Trophoblast cell (in vitro differentiated cells and primary cell): ENCODE measurements at regions not wholly inside any gene's neighbourhood (a gene's known extent, or its start where the extent isn't known, plus 50 kb on each side); places are given as distances from the start of the nearest gene placed in this dataset.
"Not testable (repeated sequence)": the region's sequence is repeated elsewhere in the genome, so short reads cannot be mapped to it uniquely, and the experiment has no call there.

Experiments
- DNase-seq, 2 donors: peaks; one replicate each; pipeline ENCODE4 v3.0.0-alpha.2; 2016
- H2AFZ ChIP-seq: 2 replicates; pipeline ENCODE4 v1.6.1; 2013; ENCODE audit warnings: low read length, moderate library complexity, mild to moderate bottlenecking; ENCODE audit not compliant: insufficient read depth, poor library complexity
- H2AK5ac ChIP-seq: 2 replicates; pipeline ENCODE4 v1.6.1; 2013; ENCODE audit warnings: mild to moderate bottlenecking, low read length
- H2BK120ac ChIP-seq: 2 replicates; pipeline ENCODE4 v1.6.1; 2013; ENCODE audit warnings: low read length, mild to moderate bottlenecking, moderate library complexity; ENCODE audit not compliant: insufficient read depth, poor library complexity
- H2BK12ac ChIP-seq: 2 replicates; pipeline ENCODE4 v1.6.1; 2013; ENCODE audit warnings: mild to moderate bottlenecking, low read length, moderate library complexity
- H2BK5ac ChIP-seq: 2 replicates; pipeline ENCODE4 v1.6.1; 2013; ENCODE audit warnings: low read length, low read depth, moderate library complexity, mild to moderate bottlenecking; ENCODE audit not compliant: poor library complexity
- H3K14ac ChIP-seq: 2 replicates; pipeline ENCODE4 v1.6.1; 2013; ENCODE audit warnings: mild to moderate bottlenecking, low read length
- H3K18ac ChIP-seq: 2 replicates; pipeline ENCODE4 v1.6.1; 2013; ENCODE audit warnings: mild to moderate bottlenecking, low read length
- H3K23ac ChIP-seq: 2 replicates; pipeline ENCODE4 v1.6.1; 2013; ENCODE audit warnings: low read length
- H3K27ac ChIP-seq: 2 replicates; pipeline ENCODE4 v1.5.1; 2013; ENCODE audit warnings: low read depth, mild to moderate bottlenecking, inconsistent platforms, low read length, moderate library complexity
- H3K27me3 ChIP-seq: 2 replicates; pipeline ENCODE4 v1.6.1; 2013; ENCODE audit warnings: inconsistent platforms, mild to moderate bottlenecking, low read length, moderate library complexity; ENCODE audit not compliant: insufficient read depth
- H3K36me3 ChIP-seq, 2 experiments: 1 replicate in 1 of 2; 2 replicates in 1 of 2; pipeline ENCODE4 v1.6.1; 2013; ENCODE audit warnings: low read length in 2 of 2, mild to moderate bottlenecking in 2 of 2, moderate library complexity in 1 of 2; ENCODE audit not compliant: insufficient read depth in 2 of 2, control insufficient read depth in 1 of 2
- H3K4ac ChIP-seq: 2 replicates; pipeline ENCODE4 v1.6.1; 2013; ENCODE audit warnings: low read depth, mild to moderate bottlenecking, low read length, moderate library complexity
- H3K4me1 ChIP-seq, 2 experiments: 1 replicate in 1 of 2; 2 replicates in 1 of 2; pipeline ENCODE4 v1.6.1; 2013; ENCODE audit warnings: low read length in 2 of 2, mild to moderate bottlenecking in 2 of 2, moderate library complexity in 1 of 2; ENCODE audit not compliant: insufficient read depth in 2 of 2, control insufficient read depth in 1 of 2
- H3K4me2 ChIP-seq: 2 replicates; pipeline ENCODE4 v1.6.1; 2013; ENCODE audit warnings: inconsistent platforms, mild to moderate bottlenecking, low read length, moderate library complexity
- H3K4me3 ChIP-seq: 2 replicates; pipeline ENCODE4 v1.5.1; 2013; ENCODE audit warnings: mild to moderate bottlenecking, low read depth, low read length, inconsistent platforms
- H3K79me1 ChIP-seq: one replicate; pipeline ENCODE4 v1.6.1; 2013; ENCODE audit warnings: low read length
- H3K79me2 ChIP-seq: 2 replicates; pipeline ENCODE4 v1.6.1; 2013; ENCODE audit warnings: low read length, mild to moderate bottlenecking; ENCODE audit not compliant: control insufficient read depth, insufficient read depth, poor library complexity
- H3K9ac ChIP-seq: 2 replicates; pipeline ENCODE4 v1.6.1; 2013; ENCODE audit warnings: mild to moderate bottlenecking, low read length
- H3K9me3 ChIP-seq: 2 replicates; pipeline ENCODE4 v1.6.1; 2013; ENCODE audit warnings: low read depth, mild to moderate bottlenecking, control low read depth, inconsistent platforms, low read length; ENCODE audit not compliant: insufficient read depth
- H4K12ac ChIP-seq: 2 replicates; pipeline ENCODE4 v1.6.1; 2013; ENCODE audit warnings: low read depth, mild to moderate bottlenecking, low read length, moderate library complexity
- H4K8ac ChIP-seq: 2 replicates; pipeline ENCODE4 v1.6.1; 2013; ENCODE audit warnings: low read depth, mild to moderate bottlenecking, low read length, moderate library complexity
- H4K91ac ChIP-seq: one replicate; pipeline ENCODE4 v1.6.1; 2013; ENCODE audit warnings: low read depth, mild to moderate bottlenecking, low read length, moderate library complexity
- WGBS: extraction: QIAGEN DNeasy Blood & Tissue Kit; methylation state at CpG from one replicate; pipeline ENCODE4 v1.1.7; 2013; ENCODE audit warnings: missing lambda C conversion rate; ENCODE audit not compliant: insufficient read length, insufficient coverage; ENCODE audit errors: extremely low coverage; 5-methylcytosine and 5-hydroxymethylcytosine counted together

DNA sequence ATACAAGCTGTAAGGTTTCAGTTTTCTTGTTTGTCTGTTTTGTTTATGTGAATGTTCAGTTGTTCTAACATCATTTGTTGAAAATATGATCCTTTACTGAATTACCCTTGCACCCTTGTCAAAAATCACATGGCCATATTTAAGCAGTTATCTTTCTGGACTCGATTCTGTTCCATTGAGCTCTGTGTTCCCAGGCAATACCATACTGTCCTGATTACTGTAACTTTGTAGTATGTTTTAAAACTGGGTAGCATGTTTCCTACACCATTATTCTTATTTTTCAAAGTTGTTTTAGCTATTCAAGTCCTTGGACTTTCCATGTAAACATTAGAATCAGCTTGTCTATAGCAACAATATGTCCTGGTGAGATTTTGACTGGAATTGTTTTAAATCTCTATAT lies 66.7 kb upstream of the PRSS3 start:
- Histone ChIP-seq H2BK12ac (no peak overlapping the region), H3K4ac (no peak overlapping the region), H3K27me3 (no peaks in the 10 kb centered on the region), H3K23ac (no peak overlapping the region), H4K12ac (no peak overlapping the region), H2AFZ (no peak overlapping the region), H3K14ac (no peak overlapping the region), H3K4me1 (no peaks in the 10 kb centered on the region), H2BK120ac (no peak overlapping the region), H2AK5ac (no peak overlapping the region), H2BK5ac (no peak overlapping the region), H3K79me2 (no peaks in the 10 kb centered on the region), H3K9ac (no peak overlapping the region), H4K8ac (no peak overlapping the region), H3K79me1 (no peaks in the 10 kb centered on the region), H3K4me2 (no peak overlapping the region), H3K9me3 (no peaks in the 10 kb centered on the region), H4K91ac (no peak overlapping the region), H3K36me3 (no peaks in the 10 kb centered on the region), H3K4me3 (no peak overlapping the region), H3K18ac (no peak overlapping the region), H3K27ac (no peak overlapping the region)
- WGBS = no CpG with 5 or more reads among the region's 1 CpG
- no peak for DNase-seq

DNA sequence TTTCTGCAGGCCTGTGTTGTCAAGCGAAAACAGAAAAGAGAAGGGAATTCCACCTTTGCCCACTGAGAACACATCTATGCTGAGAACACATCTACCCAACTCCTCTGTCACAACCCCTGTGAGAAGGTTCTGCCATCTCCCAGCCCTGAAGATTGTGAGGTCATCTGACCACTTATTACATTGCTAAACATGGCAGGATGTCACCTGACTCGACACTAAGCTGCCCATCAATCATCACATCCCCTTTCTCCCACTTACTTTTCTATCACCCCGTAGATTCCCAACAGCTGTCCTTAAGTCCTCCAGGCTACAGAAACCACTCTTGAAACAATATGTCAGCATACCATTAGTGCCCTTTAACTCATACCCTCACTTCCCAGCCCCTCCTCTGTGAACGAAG lies 64.2 kb upstream of the PRSS3 start:
- WGBS = no CpG with 5 or more reads among the region's 4 CpGs
- H3K14ac ChIP-seq = no peak overlapping the region
- H2AK5ac ChIP-seq = no peak overlapping the region
- no peaks in the 10 kb centered on the region for H3K9me3 ChIP-seq
- peaks cover 2 to 6% of the 10 kb centered on the region in 2 experiments for H3K4me1 ChIP-seq
- H4K12ac ChIP-seq = no peak overlapping the region
- H3K79me2 ChIP-seq = no peaks in the 10 kb centered on the region
- no peak overlapping the region for H2BK5ac ChIP-seq
- no peak overlapping the region for H2AFZ ChIP-seq
- H2BK120ac ChIP-seq = no peak overlapping the region
- H3K27ac ChIP-seq = no peak overlapping the region
- H4K91ac ChIP-seq = no peak overlapping the region
- no peak overlapping the region for H3K9ac ChIP-seq
- no peak overlapping the region for H4K8ac ChIP-seq
- no peak for DNase-seq
- no peak overlapping the region for H3K4me3 ChIP-seq
- H3K4me2 ChIP-seq = no peak overlapping the region
- H3K79me1 ChIP-seq = no peaks in the 10 kb centered on the region
- no peak overlapping the region for H3K23ac ChIP-seq
- H3K27me3 ChIP-seq = no peaks in the 10 kb centered on the region
- no peaks in the 10 kb centered on the region for H3K36me3 ChIP-seq
- no peak overlapping the region for H3K18ac ChIP-seq
- H3K4ac ChIP-seq = no peak overlapping the region
- no peak overlapping the region for H2BK12ac ChIP-seq

DNA sequence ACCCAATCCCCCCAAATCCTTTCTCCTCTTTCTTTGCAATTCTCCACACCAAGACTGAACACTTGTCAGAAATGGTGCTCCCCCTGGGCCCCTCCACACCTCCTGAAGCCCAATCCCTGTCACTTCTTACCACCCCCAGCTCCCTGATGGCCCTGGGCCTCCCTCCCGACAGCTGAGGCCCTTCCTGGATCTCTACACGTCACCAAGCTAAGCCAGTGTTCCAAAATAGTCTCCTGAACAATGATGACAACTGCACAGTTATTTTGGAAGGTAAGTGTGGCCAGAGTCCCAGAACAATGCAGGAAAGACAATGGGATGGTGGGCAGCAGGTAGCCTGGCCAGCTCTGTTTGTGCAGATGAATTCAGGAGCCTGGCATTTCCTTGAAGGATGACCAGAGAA lies 63.7 kb upstream of the PRSS3 start:
- Histone ChIP-seq H3K9me3 (no peaks in the 10 kb centered on the region), H3K27ac (no peak overlapping the region), H2BK12ac (no peak overlapping the region), H3K14ac (no peak overlapping the region), H4K91ac (no peak overlapping the region), H3K79me2 (no peaks in the 10 kb centered on the region), H2AK5ac (no peak overlapping the region), H3K36me3 (no peaks in the 10 kb centered on the region), H3K23ac (no peak overlapping the region), H3K79me1 (no peaks in the 10 kb centered on the region), H3K4me2 (no peak overlapping the region), H2BK5ac (no peak overlapping the region), H4K12ac (no peak overlapping the region), H3K18ac (no peak overlapping the region), H3K4me1 (peaks cover 2 to 6% of the 10 kb centered on the region in 2 experiments), H2AFZ (no peak overlapping the region), H2BK120ac (no peak overlapping the region), H3K4me3 (no peak overlapping the region), H4K8ac (no peak overlapping the region), H3K27me3 (no peaks in the 10 kb centered on the region), H3K4ac (no peak overlapping the region), H3K9ac (no peak overlapping the region)
- DNase-seq = no peak
- WGBS = no CpG with 5 or more reads among the region's 2 CpGs

DNA sequence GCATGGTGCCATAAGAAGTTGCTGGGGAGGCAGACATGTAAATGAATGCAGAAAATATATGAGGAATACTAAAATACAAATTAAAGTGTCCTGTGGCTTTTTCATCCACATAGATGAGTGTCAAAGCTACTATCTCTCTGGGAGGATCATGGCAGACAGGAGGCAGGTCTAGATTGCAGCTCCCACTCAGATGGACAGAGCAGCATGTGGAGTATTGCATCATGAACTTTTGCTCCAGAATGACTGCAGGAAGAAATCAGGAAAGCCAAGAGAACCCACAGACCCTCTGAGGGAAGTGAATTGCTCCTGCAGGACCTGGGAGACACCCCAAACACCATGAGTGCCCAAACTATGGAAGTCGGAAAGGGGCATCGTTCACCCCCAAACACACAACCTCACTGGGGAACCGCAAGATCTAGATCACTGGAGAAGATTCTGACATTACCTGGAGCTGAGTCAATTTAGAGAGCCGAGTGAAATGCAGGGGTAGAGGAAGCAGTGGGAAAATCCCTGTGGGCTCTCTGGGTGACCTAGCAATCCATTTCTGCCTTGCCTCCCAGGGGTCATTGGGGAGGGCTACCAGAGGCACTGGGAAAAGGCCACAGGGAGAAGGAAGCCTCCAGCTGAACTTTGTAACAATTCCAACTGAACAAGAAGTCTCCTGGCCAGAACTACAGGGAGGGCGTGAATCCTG lies 61.0 kb upstream of the PRSS3 start:
- H3K4me2 ChIP-seq, H2BK5ac ChIP-seq, DNase-seq, H3K4me1 ChIP-seq, H2AK5ac ChIP-seq, H3K23ac ChIP-seq, H2BK120ac ChIP-seq, H3K9ac ChIP-seq, H3K27ac ChIP-seq, H3K9me3 ChIP-seq, H2AFZ ChIP-seq, H3K79me2 ChIP-seq, H4K91ac ChIP-seq, H4K8ac ChIP-seq, H3K4me3 ChIP-seq, H3K27me3 ChIP-seq, H3K18ac ChIP-seq, H3K14ac ChIP-seq, H4K12ac ChIP-seq, H3K4ac ChIP-seq, H3K79me1 ChIP-seq, H2BK12ac ChIP-seq, H3K36me3 ChIP-seq: not testable (repeated sequence)
- no CpG with 5 or more reads among the region's 5 CpGs for WGBS
